ENCODE measurements at regions not wholly inside any gene's neighbourhood (a gene's known extent, or its start where the extent isn't known, plus 50 kb on each side); places are given as distances from the start of the nearest gene placed in this dataset.

DNA sequence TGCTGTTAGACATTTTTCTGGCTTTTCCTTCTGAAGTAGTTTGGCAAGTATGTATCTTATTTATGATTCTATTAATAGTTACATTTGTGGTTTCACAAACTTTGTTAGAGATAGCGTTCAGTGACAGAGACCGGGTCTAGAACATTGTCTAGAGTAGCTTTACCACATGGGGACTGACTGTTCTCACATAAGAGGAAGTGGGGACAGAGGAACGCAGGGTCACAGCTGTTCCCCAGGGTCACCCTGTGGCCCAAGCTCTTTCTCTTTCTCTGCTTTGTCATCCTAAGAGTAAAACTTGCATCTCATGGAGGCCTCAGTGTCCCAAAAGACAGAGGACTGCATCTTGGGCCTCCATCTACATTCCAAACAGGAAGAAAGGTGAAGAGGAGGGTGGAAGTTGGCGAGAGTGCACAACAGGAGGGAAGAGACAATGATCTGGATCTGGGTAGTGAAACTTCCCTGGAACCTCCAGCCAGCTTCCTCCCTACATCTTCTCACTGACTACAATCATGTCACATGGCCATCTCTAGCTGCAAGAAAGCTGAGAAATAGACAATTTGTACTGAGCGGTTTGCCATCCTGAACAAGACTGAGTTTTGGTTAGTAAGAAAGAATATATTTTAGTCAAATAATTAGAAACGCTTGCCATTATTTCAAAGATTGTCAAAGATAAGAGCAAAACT, 645.8 kb upstream of the ARID1B start:
- Histone ChIP-seq H4K20me1 (ENCODE audit: insufficient read depth) (no peaks in the 10 kb centered on the region), H3K36me3 (ENCODE audit: low read depth) (no peaks in the 10 kb centered on the region), H3K9me2 (ENCODE audit: insufficient read depth) (no peaks in the 10 kb centered on the region), H3K9me3 (ENCODE audit: low read depth) (no peaks in the 10 kb centered on the region), H2AFZ (no peak overlapping the region), H3K9ac (no peak overlapping the region), H3K4me3 (no peak overlapping the region), H3K27ac (no peak overlapping the region), H3K27me3 (replicated peaks; ENCODE audit: insufficient read depth) (no peaks in the 10 kb centered on the region), H3K4me2 (ENCODE audit: unreplicated experiment) (no peak overlapping the region), H3F3A (ENCODE audit: insufficient read depth) (no peaks in the 10 kb centered on the region), H3K79me2 (ENCODE audit: insufficient read depth) (no peaks in the 10 kb centered on the region), H3K4me1 (ENCODE audit: insufficient read depth) (no peaks in the 10 kb centered on the region)
- TF ChIP-seq EZH2phosphoT487 (IDR thresholded peaks at IDR 0.05; ENCODE audit: insufficient read depth, low read depth) (no peak), EZH2 (IDR thresholded peaks at IDR 0.05; ENCODE audit: insufficient read depth, poor library complexity, severe bottlenecking) (no peak)
- in situ Hi-C loops (cut with MboI) = no loop called here
- WGBS, 2 experiments (ENCODE audit: low coverage in 1 of 2, low lambda C conversion rate in 2 of 2, missing lambda C conversion rate in 2 of 2) = 26 to 36% methylated on average over 6 of the region's 6 CpGs
- no peak for DNase-seq

DNA sequence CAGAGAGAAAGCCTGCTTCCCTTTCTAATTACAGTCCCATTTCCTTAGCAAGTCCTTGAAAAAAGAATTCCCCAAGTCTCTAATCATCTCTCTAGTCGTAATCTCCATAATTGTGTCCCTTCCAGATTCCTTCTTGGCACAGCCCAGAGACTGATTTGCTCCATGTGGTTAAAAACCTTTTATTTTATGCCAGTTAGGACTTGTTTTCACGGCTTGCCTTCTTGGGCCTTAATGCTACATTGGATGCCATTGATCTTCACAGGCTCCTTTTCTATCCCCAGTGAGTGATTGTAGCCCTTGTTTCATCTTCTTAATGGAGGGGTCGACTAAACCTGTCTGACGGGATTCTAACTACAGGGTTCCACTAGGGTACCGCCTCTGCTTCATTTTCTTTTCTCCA, 650.6 kb upstream of the ARID1B start:
- H3F3A ChIP-seq (ENCODE audit: insufficient read depth) = no peaks in the 10 kb centered on the region
- H2AFZ ChIP-seq = no peak overlapping the region
- H3K9ac ChIP-seq = no peak overlapping the region
- H3K4me3 ChIP-seq = no peak overlapping the region
- no peaks in the 10 kb centered on the region for H3K36me3 ChIP-seq (ENCODE audit: low read depth)
- no peaks in the 10 kb centered on the region for H4K20me1 ChIP-seq (ENCODE audit: insufficient read depth)
- H3K27me3 ChIP-seq (replicated peaks; ENCODE audit: insufficient read depth) = no peaks in the 10 kb centered on the region
- H3K9me3 ChIP-seq (ENCODE audit: low read depth) = no peaks in the 10 kb centered on the region
- in situ Hi-C loops (cut with MboI) = no loop called here
- no peaks in the 10 kb centered on the region for H3K9me2 ChIP-seq (ENCODE audit: insufficient read depth)
- TF ChIP-seq EZH2 (IDR thresholded peaks at IDR 0.05; ENCODE audit: insufficient read depth, poor library complexity, severe bottlenecking) (no peak), EZH2phosphoT487 (IDR thresholded peaks at IDR 0.05; ENCODE audit: insufficient read depth, low read depth) (no peak)
- no peak overlapping the region for H3K4me2 ChIP-seq (ENCODE audit: unreplicated experiment)
- H3K4me1 ChIP-seq (ENCODE audit: insufficient read depth) = no peaks in the 10 kb centered on the region
- no peak for DNase-seq
- 21 to 25% methylated on average over 5 of the region's 5 CpGs for WGBS, 2 experiments (ENCODE audit: low coverage in 1 of 2, low lambda C conversion rate in 2 of 2, missing lambda C conversion rate in 2 of 2)
- H3K27ac ChIP-seq = no peak overlapping the region
- no peaks in the 10 kb centered on the region for H3K79me2 ChIP-seq (ENCODE audit: insufficient read depth)

DNA sequence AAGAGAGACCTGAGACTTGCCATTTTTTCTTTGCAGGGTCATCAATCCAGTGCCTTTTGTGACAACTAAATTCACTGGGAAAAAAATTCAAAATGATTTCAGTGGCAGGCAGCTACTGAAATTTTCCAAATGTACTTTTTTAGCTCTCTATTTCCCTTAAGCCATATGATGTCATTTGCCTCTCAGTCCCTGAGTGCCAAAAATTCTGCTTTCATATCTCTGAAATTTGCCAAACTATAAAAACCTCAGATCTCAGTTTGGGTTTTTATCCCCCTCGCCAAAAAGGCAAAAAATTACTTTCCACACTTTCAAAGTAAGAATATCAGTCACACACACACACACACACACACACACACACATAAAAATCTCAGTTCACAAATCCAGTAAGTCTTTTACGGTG, 651.3 kb upstream of the ARID1B start:
- in situ Hi-C loops (cut with MboI) = no loop called here
- DNase-seq = no peak
- no peaks in the 10 kb centered on the region for H3K9me3 ChIP-seq (ENCODE audit: low read depth)
- 8 to 10% methylated on average over 2 of the region's 2 CpGs for WGBS, 2 experiments (ENCODE audit: low coverage in 1 of 2, low lambda C conversion rate in 2 of 2, missing lambda C conversion rate in 2 of 2)
- H4K20me1 ChIP-seq (ENCODE audit: insufficient read depth) = no peaks in the 10 kb centered on the region
- H3K4me2 ChIP-seq (ENCODE audit: unreplicated experiment) = no peak overlapping the region
- H3K36me3 ChIP-seq (ENCODE audit: low read depth) = no peaks in the 10 kb centered on the region
- no peaks in the 10 kb centered on the region for H3K4me1 ChIP-seq (ENCODE audit: insufficient read depth)
- TF ChIP-seq EZH2 (IDR thresholded peaks at IDR 0.05; ENCODE audit: insufficient read depth, poor library complexity, severe bottlenecking) = no peak
- TF ChIP-seq EZH2phosphoT487 (IDR thresholded peaks at IDR 0.05; ENCODE audit: insufficient read depth, low read depth) = no peak
- H2AFZ ChIP-seq = no peak overlapping the region
- no peaks in the 10 kb centered on the region for H3K9me2 ChIP-seq (ENCODE audit: insufficient read depth)
- no peak overlapping the region for H3K4me3 ChIP-seq
- H3K9ac ChIP-seq = no peak overlapping the region
- no peaks in the 10 kb centered on the region for H3K79me2 ChIP-seq (ENCODE audit: insufficient read depth)
- no peak overlapping the region for H3K27ac ChIP-seq
- H3K27me3 ChIP-seq (replicated peaks; ENCODE audit: insufficient read depth) = no peaks in the 10 kb centered on the region
- no peaks in the 10 kb centered on the region for H3F3A ChIP-seq (ENCODE audit: insufficient read depth)

DNA sequence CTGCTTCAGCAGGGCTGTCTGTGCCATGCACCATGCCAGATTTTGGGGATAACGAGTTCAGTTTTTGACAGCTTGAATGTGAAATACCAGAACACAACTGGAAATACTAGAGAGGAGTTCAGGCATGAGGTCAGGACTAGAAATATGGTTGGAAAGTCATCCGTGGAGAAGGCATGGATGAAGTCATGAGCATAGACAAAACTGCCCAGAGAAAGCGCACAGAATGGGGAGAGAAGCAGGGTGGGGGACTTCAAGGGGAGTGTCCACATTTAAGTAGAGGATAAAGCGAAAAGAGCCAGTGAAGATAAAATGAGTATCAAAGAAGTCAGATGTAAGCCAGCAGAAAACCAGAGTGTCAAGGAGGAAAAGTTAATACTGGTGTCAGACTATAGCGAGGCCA, 653.4 kb upstream of the ARID1B start:
- Histone ChIP-seq H3K79me2 (ENCODE audit: insufficient read depth) (no peaks in the 10 kb centered on the region), H3K27me3 (replicated peaks; ENCODE audit: insufficient read depth) (no peaks in the 10 kb centered on the region), H3K27ac (no peak overlapping the region), H3F3A (ENCODE audit: insufficient read depth) (no peaks in the 10 kb centered on the region), H2AFZ (no peak overlapping the region), H3K9ac (no peak overlapping the region), H3K9me3 (ENCODE audit: low read depth) (no peaks in the 10 kb centered on the region), H3K4me2 (ENCODE audit: unreplicated experiment) (no peak overlapping the region), H3K9me2 (ENCODE audit: insufficient read depth) (no peaks in the 10 kb centered on the region), H3K4me3 (no peak overlapping the region), H4K20me1 (ENCODE audit: insufficient read depth) (no peaks in the 10 kb centered on the region), H3K36me3 (ENCODE audit: low read depth) (no peaks in the 10 kb centered on the region), H3K4me1 (ENCODE audit: insufficient read depth) (no peaks in the 10 kb centered on the region)
- in situ Hi-C loops (cut with MboI) = no loop called here
- DNase-seq = no peak
- WGBS, 2 experiments (ENCODE audit: low coverage in 1 of 2, low lambda C conversion rate in 2 of 2, missing lambda C conversion rate in 2 of 2) = 27% methylated on average over 5 of the region's 5 CpGs
- TF ChIP-seq EZH2phosphoT487 (IDR thresholded peaks at IDR 0.05; ENCODE audit: insufficient read depth, low read depth) (no peak), EZH2 (IDR thresholded peaks at IDR 0.05; ENCODE audit: insufficient read depth, poor library complexity, severe bottlenecking) (no peak)

DNA sequence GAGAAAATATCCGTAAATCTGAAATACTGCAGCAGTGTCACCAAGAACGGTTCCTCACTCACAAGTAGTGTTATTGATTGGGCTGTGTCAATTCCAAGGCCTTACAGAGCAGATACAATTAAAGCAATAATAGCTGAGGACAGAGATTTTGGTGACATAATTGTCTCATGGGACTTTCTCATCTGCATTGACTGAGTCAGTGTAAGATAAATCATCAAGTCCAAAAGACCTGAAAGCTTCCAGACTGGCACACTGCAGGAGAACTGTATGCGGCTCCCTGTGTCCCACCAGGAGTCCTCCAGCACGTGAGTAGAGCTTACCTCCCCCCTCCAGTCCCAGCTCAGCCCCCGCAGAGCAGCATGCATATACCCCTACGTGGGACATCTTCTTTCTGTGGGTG, 655.2 kb upstream of the ARID1B start:
- H3K27me3 ChIP-seq (replicated peaks; ENCODE audit: insufficient read depth) = no peaks in the 10 kb centered on the region
- H3K36me3 ChIP-seq (ENCODE audit: low read depth) = no peaks in the 10 kb centered on the region
- no peaks in the 10 kb centered on the region for H3K4me1 ChIP-seq (ENCODE audit: insufficient read depth)
- H3K79me2 ChIP-seq (ENCODE audit: insufficient read depth) = no peaks in the 10 kb centered on the region
- no peaks in the 10 kb centered on the region for H4K20me1 ChIP-seq (ENCODE audit: insufficient read depth)
- H3K9ac ChIP-seq = no peak overlapping the region
- no peak overlapping the region for H3K27ac ChIP-seq
- TF ChIP-seq EZH2phosphoT487 (IDR thresholded peaks at IDR 0.05; ENCODE audit: insufficient read depth, low read depth) = no peak
- TF ChIP-seq EZH2 (IDR thresholded peaks at IDR 0.05; ENCODE audit: insufficient read depth, poor library complexity, severe bottlenecking) = no peak
- no peak overlapping the region for H2AFZ ChIP-seq
- H3K4me3 ChIP-seq = no peak overlapping the region
- no peaks in the 10 kb centered on the region for H3F3A ChIP-seq (ENCODE audit: insufficient read depth)
- no peak overlapping the region for H3K4me2 ChIP-seq (ENCODE audit: unreplicated experiment)
- WGBS, 2 experiments (ENCODE audit: low coverage in 1 of 2, low lambda C conversion rate in 2 of 2, missing lambda C conversion rate in 2 of 2) = 41 to 42% methylated on average over 6 of the region's 6 CpGs
- H3K9me2 ChIP-seq (ENCODE audit: insufficient read depth) = no peaks in the 10 kb centered on the region
- H3K9me3 ChIP-seq (ENCODE audit: low read depth) = no peaks in the 10 kb centered on the region
- DNase-seq = no peak
- in situ Hi-C loops (cut with MboI) = no loop called here

Measured in GM23248 (cell line).